Suprapubic skin (tissue), 4 donors: ENCODE measurements at regions not wholly inside any gene's neighbourhood (a gene's known extent, or its start where the extent isn't known, plus 50 kb on each side); places are given as distances from the start of the nearest gene placed in this dataset.

ENCODE experiments used
- DNase-seq, 2 donors: peaks; one replicate each; pipeline ENCODE4 v3.0.0-alpha.2; 2019; ENCODE audit warnings: low spot score in 2 of 2
- H3K27ac ChIP-seq: fragments of 200-600 bp; sonication (generic); one replicate; pipeline ENCODE4 v1.5.1; 2019
- H3K27me3 ChIP-seq: fragments of 200-600 bp; sonication (generic); one replicate; pipeline ENCODE4 v1.5.1; 2019
- H3K36me3 ChIP-seq: fragments of 200-600 bp; sonication (generic); one replicate; pipeline ENCODE4 v1.5.1; 2019
- H3K4me1 ChIP-seq: fragments of 200-600 bp; sonication (generic); one replicate; pipeline ENCODE4 v1.5.1; 2019
- H3K4me3 ChIP-seq: fragments of 200-600 bp; sonication (generic); one replicate; pipeline ENCODE4 v1.5.1; 2019; ENCODE audit warnings: mild to moderate bottlenecking
- H3K9me3 ChIP-seq: fragments of 200-600 bp; sonication (generic); one replicate; pipeline ENCODE4 v1.5.1; 2019
- EP300 ChIP-seq: sonication (generic); formaldehyde crosslinking; IDR thresholded peaks from one replicate; pipeline ENCODE4 v1.6.1; 2017; ENCODE audit warnings: antibody characterized with exemption
- POLR2A ChIP-seq, 2 donors: fragments of 450-650 bp; IDR thresholded peaks; one replicate each; pipeline ENCODE4 v1.6.1; 2017; ENCODE audit warnings: antibody characterized with exemption in 2 of 2, mild to moderate bottlenecking in 2 of 2, moderate library complexity in 2 of 2
- POLR2AphosphoS5 ChIP-seq, 3 donors: sonication (generic); formaldehyde crosslinking; IDR thresholded peaks; one replicate each; pipeline ENCODE4 v1.6.1; 2017; ENCODE audit warnings: antibody characterized with exemption in 3 of 3
- WGBS: methylation state at CpG from one replicate; pipeline ENCODE4 v1.1.5; 2018; 5-methylcytosine and 5-hydroxymethylcytosine counted together
- TF ChIP-seq, protein P1 (sequence below), 2 donors: fragments of 200-600 bp in 1 of 2; fragments of 450-650 bp in 1 of 2; sonication (generic) in 1 of 2; IDR thresholded peaks; one replicate each; pipeline ENCODE4 v1.5.1; 2016 to 2019; ENCODE audit warnings: antibody characterized with exemption in 2 of 2, mild to moderate bottlenecking in 1 of 2, moderate library complexity in 1 of 2

DNA sequence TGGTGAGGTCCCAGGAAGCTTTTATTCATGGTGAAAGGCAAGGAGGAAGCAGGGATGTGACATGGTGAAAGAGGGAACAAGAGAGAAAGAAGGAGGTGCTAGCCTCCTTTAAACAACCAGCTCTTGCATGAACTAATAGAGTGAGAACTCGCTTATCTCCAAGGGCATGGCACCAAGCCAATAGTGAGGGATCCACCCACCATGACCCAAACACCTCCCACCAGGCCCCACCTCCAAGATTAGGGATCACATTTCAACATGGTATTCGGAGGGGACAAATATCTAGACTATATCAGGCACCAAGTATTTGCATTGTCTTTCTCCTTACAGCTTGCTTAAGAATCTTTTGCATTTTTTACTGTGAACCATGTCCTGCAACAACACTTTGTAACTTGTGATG lies 91.9 kb upstream of the DHRS4 start:
- Histone ChIP-seq H3K27ac (no peak overlapping the region), H3K9me3 (no peaks in the 10 kb centered on the region), H3K4me3 (no peak overlapping the region), H3K27me3 (peaks cover 3% of the 10 kb centered on the region), H3K36me3 (no peaks in the 10 kb centered on the region), H3K4me1 (no peaks in the 10 kb centered on the region)
- 30% methylated on average over 2 of the region's 2 CpGs for WGBS
- TF ChIP-seq POLR2AphosphoS5 (IDR thresholded peaks at IDR 0.05), result no peak
- no peak for TF ChIP-seq POLR2A (IDR thresholded peaks at IDR 0.05)
- no peak for TF ChIP-seq EP300
- TF ChIP-seq, protein P1, sequence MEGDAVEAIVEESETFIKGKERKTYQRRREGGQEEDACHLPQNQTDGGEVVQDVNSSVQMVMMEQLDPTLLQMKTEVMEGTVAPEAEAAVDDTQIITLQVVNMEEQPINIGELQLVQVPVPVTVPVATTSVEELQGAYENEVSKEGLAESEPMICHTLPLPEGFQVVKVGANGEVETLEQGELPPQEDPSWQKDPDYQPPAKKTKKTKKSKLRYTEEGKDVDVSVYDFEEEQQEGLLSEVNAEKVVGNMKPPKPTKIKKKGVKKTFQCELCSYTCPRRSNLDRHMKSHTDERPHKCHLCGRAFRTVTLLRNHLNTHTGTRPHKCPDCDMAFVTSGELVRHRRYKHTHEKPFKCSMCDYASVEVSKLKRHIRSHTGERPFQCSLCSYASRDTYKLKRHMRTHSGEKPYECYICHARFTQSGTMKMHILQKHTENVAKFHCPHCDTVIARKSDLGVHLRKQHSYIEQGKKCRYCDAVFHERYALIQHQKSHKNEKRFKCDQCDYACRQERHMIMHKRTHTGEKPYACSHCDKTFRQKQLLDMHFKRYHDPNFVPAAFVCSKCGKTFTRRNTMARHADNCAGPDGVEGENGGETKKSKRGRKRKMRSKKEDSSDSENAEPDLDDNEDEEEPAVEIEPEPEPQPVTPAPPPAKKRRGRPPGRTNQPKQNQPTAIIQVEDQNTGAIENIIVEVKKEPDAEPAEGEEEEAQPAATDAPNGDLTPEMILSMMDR (IDR thresholded peaks at IDR 0.05), result no peak
- DNase-seq, result no peak

DNA sequence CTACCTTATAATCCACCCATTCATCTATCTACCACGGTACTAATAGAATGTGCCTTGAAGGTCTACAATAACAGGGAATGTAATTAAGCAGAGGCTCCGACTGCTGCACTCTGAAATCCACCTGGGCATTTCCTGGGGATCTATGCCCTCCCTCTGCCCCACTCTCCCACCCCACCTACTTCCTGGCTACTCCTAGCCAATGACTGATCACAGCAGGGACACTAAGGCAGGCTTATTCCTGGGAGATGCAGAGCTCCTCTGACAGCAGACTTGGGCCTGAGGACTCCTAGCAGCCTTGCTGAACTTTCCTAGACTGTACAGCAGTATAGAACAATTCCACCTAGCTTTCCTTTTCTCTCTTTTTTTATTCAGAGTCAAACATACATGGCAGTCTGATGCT lies 91.1 kb upstream of the DHRS4 start:
- H3K4me3 ChIP-seq, result no peak overlapping the region
- no peaks in the 10 kb centered on the region for H3K36me3 ChIP-seq
- peaks cover 3% of the 10 kb centered on the region for H3K27me3 ChIP-seq
- WGBS, result 70% methylated on average over 2 of the region's 2 CpGs
- H3K27ac ChIP-seq, result no peak overlapping the region
- no peak for TF ChIP-seq POLR2AphosphoS5 (IDR thresholded peaks at IDR 0.05)
- no peak for TF ChIP-seq POLR2A (IDR thresholded peaks at IDR 0.05)
- TF ChIP-seq, protein P1 (IDR thresholded peaks at IDR 0.05), result no peak
- TF ChIP-seq EP300, result no peak
- no peaks in the 10 kb centered on the region for H3K4me1 ChIP-seq
- no peaks in the 10 kb centered on the region for H3K9me3 ChIP-seq
- DNase-seq, result no peak

- no peaks in the 10 kb centered on the region for H3K4me1 ChIP-seq
- no peaks in the 10 kb centered on the region for H3K27me3 ChIP-seq
- H3K9me3 ChIP-seq, result no peaks in the 10 kb centered on the region
- no peak overlapping the region for H3K4me3 ChIP-seq
- DNase-seq, result no peak
- 71% methylated on average over 1 of the region's 1 CpG for WGBS
- no peak overlapping the region for H3K27ac ChIP-seq
- no peaks in the 10 kb centered on the region for H3K36me3 ChIP-seq
- TF ChIP-seq POLR2AphosphoS5 (IDR thresholded peaks at IDR 0.05), result no peak
- TF ChIP-seq EP300, result no peak
- TF ChIP-seq, protein P1 (IDR thresholded peaks at IDR 0.05), result no peak
- TF ChIP-seq POLR2A (IDR thresholded peaks at IDR 0.05), result no peak
These were observed 89.7 kb upstream of the DHRS4 start for GRCh38 chr14:23863836-23864235.

- no peaks in the 10 kb centered on the region for H3K9me3 ChIP-seq
- no peaks in the 10 kb centered on the region for H3K4me1 ChIP-seq
- H3K36me3 ChIP-seq, result no peaks in the 10 kb centered on the region
- TF ChIP-seq POLR2AphosphoS5 (IDR thresholded peaks at IDR 0.05), result no peak
- TF ChIP-seq, protein P1 (IDR thresholded peaks at IDR 0.05), result no peak
- TF ChIP-seq EP300, result no peak
- TF ChIP-seq POLR2A (IDR thresholded peaks at IDR 0.05), result no peak
- H3K27ac ChIP-seq, result no peak overlapping the region
- no peak overlapping the region for H3K4me3 ChIP-seq
- no peak for DNase-seq
- no peaks in the 10 kb centered on the region for H3K27me3 ChIP-seq
- 88% methylated on average over 2 of the region's 2 CpGs for WGBS
These were observed 89.3 kb upstream of the DHRS4 start for GRCh38 chr14:23864259-23864658.

- H3K4me1 ChIP-seq, result no peaks in the 10 kb centered on the region
- no peak overlapping the region for H3K27ac ChIP-seq
- WGBS, result 36% methylated on average over 3 of the region's 3 CpGs
- H3K36me3 ChIP-seq, result no peaks in the 10 kb centered on the region
- H3K4me3 ChIP-seq, result no peak overlapping the region
- no peaks in the 10 kb centered on the region for H3K9me3 ChIP-seq
- TF ChIP-seq POLR2A (IDR thresholded peaks at IDR 0.05) (no peak), POLR2AphosphoS5 (IDR thresholded peaks at IDR 0.05) (no peak), EP300 (no peak)
- TF ChIP-seq, protein P1 (IDR thresholded peaks at IDR 0.05), result no peak
- H3K27me3 ChIP-seq, result no peaks in the 10 kb centered on the region
- DNase-seq, result no peak
These were observed 88.7 kb upstream of the DHRS4 start for GRCh38 chr14:23864861-23865260.
